Right lobe of liver (tissue), 6 donors: ENCODE measurements at regions not wholly inside any gene's neighbourhood (a gene's known extent, or its start where the extent isn't known, plus 50 kb on each side); places are given as distances from the start of the nearest gene placed in this dataset.
"Not testable (repeated sequence)": the region's sequence is repeated elsewhere in the genome, so short reads cannot be mapped to it uniquely, and the experiment has no call there.

Experiments used
- ATAC-seq, 4 donors: fragments of 200-7000 bp; cut with Tn5 transposase; one replicate each; pipeline ENCODE4 v1.9.1; 2020; ENCODE audit warnings: mild to moderate bottlenecking in 4 of 4, moderate library complexity in 4 of 4
- DNase-seq, 3 donors: peaks; one replicate each; pipeline ENCODE4 v3.0.0-alpha.2; 2020
- H3K27ac ChIP-seq, 3 donors: fragments of 200-600 bp; one replicate each; pipeline ENCODE4 v1.8.0; 2022
- H3K27me3 ChIP-seq, 2 donors: fragments of 200-600 bp; one replicate each; pipeline ENCODE4 v1.8.0; 2022
- H3K36me3 ChIP-seq, 4 donors: fragments of 200-600 bp; sonication (generic) in 1 of 4; one replicate each; pipeline versions ENCODE4 v1.5.1 to v1.8.0; 2017 to 2022; ENCODE audit warnings: control low read depth in 1 of 4
- H3K4me1 ChIP-seq, 4 donors: fragments of 200-600 bp; sonication (generic) in 1 of 4; one replicate each; pipeline versions ENCODE4 v1.5.1 to v1.8.0; 2017 to 2022; ENCODE audit warnings: control low read depth in 1 of 4
- H3K4me3 ChIP-seq, 3 donors: fragments of 200-600 bp; one replicate each; pipeline ENCODE4 v1.8.0; 2022
- H3K9me3 ChIP-seq, 4 donors: fragments of 200-600 bp; sonication (generic) in 1 of 4; one replicate each; pipeline versions ENCODE4 v1.5.1 to v1.8.0; 2017 to 2022; ENCODE audit warnings: control low read depth in 1 of 4
- CTCF ChIP-seq, 4 donors: fragments of 200-600 bp in 3 of 4; fragments of 450-650 bp in 1 of 4; IDR thresholded peaks; one replicate each; pipeline versions ENCODE4 v1.5.1 to v1.8.0; 2016 to 2022; ENCODE audit warnings: antibody characterized with exemption in 4 of 4, mild to moderate bottlenecking in 2 of 4
- POLR2A ChIP-seq: fragments of 450-650 bp; IDR thresholded peaks from one replicate; pipeline ENCODE4 v1.6.1; 2017; ENCODE audit warnings: antibody characterized with exemption, mild to moderate bottlenecking
- WGBS: methylation state at CpG from one replicate; pipeline ENCODE4 v1.1.6; 2018; ENCODE audit warnings: low coverage, low lambda C conversion rate; ENCODE audit not compliant: insufficient coverage; ENCODE audit errors: missing lambda C conversion rate; 5-methylcytosine and 5-hydroxymethylcytosine counted together
- intact Hi-C, 2 donors: fragments of 100-400 bp; cut with DNase I; formaldehyde crosslinking; loops; one replicate each; pipeline versions ENCODE4 v1.11.2 to v1.14.1; 2022
- donor health status: DM: no; HTN: yes; CAD: no.
- donor health status: DM: no; HTN: no; CAD: no.
- donor health status: DM: no; HTN: no; CAD: no.
- donor health status: DM: no; HTN: yes; CAD: no.
- donor health status: DM: no; HTN: yes; CAD: no.

DNA sequence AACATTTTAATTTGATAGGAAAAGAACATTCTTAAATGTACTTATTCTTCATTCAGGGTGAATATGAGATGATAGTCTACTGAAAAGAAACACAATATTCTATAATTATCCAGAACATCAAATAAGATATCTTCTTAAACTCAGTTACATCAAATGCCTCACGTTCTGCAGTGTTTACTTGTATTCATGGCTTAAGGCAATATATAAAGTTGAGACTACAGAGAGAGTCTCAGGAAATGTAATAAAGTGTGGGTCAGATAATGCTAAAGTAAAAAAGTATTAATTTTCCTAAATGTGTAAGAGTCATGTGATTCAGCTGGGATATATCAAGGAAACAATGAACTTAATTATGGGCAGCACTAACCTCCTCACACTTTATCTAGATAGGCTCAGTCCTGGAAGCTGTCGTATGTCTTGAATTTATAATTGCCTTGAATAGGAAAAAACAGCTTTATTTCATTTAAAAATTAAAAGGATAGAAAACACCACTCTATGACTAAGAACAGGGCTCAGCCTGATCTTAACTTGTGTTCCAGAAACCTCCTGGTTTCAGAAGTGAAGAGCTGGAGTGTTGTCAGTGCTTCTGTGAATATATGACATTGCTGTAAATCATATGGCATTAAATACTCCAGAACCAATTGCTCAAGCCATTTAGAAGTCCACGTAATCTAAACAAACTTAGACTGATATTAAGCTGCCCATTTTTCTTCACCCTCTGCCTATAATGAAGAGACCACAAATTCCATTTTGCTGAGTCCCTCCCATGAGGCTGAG, 240.2 kb downstream of the FSIP2 start:
- ATAC-seq (no peak), DNase-seq (no peak)
- H3K9me3 ChIP-seq: peaks cover 0 to 3% (median 0%) of the 10 kb centered on the region in 4 donors
- intact Hi-C loops: no loop called here
- TF ChIP-seq CTCF (IDR thresholded peaks at IDR 0.05) (no peak), POLR2A (no peak)
- WGBS: 65% methylated on average over 3 of the region's 3 CpGs
- no peaks in the 10 kb centered on the region for H3K36me3 ChIP-seq
- no peak overlapping the region for H3K27ac ChIP-seq
- H3K4me1 ChIP-seq: no peaks in the 10 kb centered on the region
- H3K27me3 ChIP-seq: no peaks in the 10 kb centered on the region
- H3K4me3 ChIP-seq: no peak overlapping the region

- H3K27ac ChIP-seq: no peak overlapping the region
- 73% methylated on average over 2 of the region's 2 CpGs for WGBS
- H3K4me1 ChIP-seq: no peaks in the 10 kb centered on the region
- peaks cover 0 to 3% (median 0%) of the 10 kb centered on the region in 4 donors for H3K9me3 ChIP-seq
- intact Hi-C loops: no loop called here
- H3K4me3 ChIP-seq: no peak overlapping the region
- H3K36me3 ChIP-seq: no peaks in the 10 kb centered on the region
- ATAC-seq (no peak), DNase-seq (no peak)
- TF ChIP-seq CTCF (IDR thresholded peaks at IDR 0.05) (no peak), POLR2A (no peak)
- no peaks in the 10 kb centered on the region for H3K27me3 ChIP-seq
Measured at GRCh38 chr2:185979546-185980071, 241.0 kb downstream of the FSIP2 start.

- no peaks in the 10 kb centered on the region for H3K27me3 ChIP-seq
- DNase-seq: no peak
- WGBS: 87% methylated on average over 3 of the region's 3 CpGs
Measured at GRCh38 chr2:185980944-185981343, 242.3 kb downstream of the FSIP2 start.

GRCh38 chr2:185984670-185985069, 246.1 kb downstream of the FSIP2 start:
- no peaks in the 10 kb centered on the region for H3K36me3 ChIP-seq
- no peak for ATAC-seq
- H3K4me1 ChIP-seq: no peaks in the 10 kb centered on the region
- H3K27me3 ChIP-seq: no peaks in the 10 kb centered on the region
- intact Hi-C loops: no loop called here
- no peak for DNase-seq
- 92% methylated on average over 1 of the region's 1 CpG for WGBS
- no peak overlapping the region for H3K27ac ChIP-seq
- no peak for TF ChIP-seq POLR2A
- no peak for TF ChIP-seq CTCF (IDR thresholded peaks at IDR 0.05)
- no peak overlapping the region for H3K4me3 ChIP-seq
- H3K9me3 ChIP-seq: no peaks in the 10 kb centered on the region

More at GRCh38 chr2:185980944-185981343, 242.3 kb downstream of the FSIP2 start:
- Histone ChIP-seq H3K27ac (no peak overlapping the region), H3K4me3 (no peak overlapping the region), H3K4me1 (no peaks in the 10 kb centered on the region), H3K36me3 (no peaks in the 10 kb centered on the region), H3K9me3 (no peaks in the 10 kb centered on the region)
- TF ChIP-seq CTCF (IDR thresholded peaks at IDR 0.05) (no peak), POLR2A (no peak)
- intact Hi-C loops: no loop called here
- ATAC-seq: no peak

DNA sequence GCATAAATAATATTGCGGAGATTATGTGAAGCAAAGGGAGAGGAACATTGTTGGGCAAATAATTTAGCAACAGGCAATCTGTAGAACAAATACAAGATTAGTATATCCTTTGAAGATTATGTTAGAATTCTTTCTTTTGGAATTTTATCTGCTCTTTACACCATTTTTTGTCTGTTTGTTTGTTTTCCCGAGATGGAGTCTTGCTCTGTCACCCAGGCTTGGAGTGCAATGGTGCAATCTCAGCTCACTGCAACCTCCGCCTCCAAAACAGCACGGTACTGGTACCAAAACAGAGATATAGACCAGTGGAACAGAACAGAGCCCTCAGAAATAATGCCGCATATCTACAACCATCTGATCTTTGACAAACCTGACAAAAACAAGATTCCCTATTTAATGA, 250.3 kb downstream of the FSIP2 start:
- WGBS: 77% methylated on average over 5 of the region's 5 CpGs
- DNase-seq: not testable (repeated sequence)

More for the DNA sequence above, 250.3 kb downstream of the FSIP2 start:
- intact Hi-C loops, H3K27ac ChIP-seq, H3K4me1 ChIP-seq, H3K27me3 ChIP-seq, H3K36me3 ChIP-seq, ATAC-seq, H3K9me3 ChIP-seq, H3K4me3 ChIP-seq: not testable (repeated sequence)
